ENCODE measurements at regions not wholly inside any gene's neighbourhood (a gene's known extent, or its start where the extent isn't known, plus 50 kb on each side); places are given as distances from the start of the nearest gene placed in this dataset.

- TF ChIP-seq POLR2A (IDR thresholded peaks at IDR 0.05) (no peak), EP300 (IDR thresholded peaks at IDR 0.05) (no peak)
- TF ChIP-seq, protein P1, sequence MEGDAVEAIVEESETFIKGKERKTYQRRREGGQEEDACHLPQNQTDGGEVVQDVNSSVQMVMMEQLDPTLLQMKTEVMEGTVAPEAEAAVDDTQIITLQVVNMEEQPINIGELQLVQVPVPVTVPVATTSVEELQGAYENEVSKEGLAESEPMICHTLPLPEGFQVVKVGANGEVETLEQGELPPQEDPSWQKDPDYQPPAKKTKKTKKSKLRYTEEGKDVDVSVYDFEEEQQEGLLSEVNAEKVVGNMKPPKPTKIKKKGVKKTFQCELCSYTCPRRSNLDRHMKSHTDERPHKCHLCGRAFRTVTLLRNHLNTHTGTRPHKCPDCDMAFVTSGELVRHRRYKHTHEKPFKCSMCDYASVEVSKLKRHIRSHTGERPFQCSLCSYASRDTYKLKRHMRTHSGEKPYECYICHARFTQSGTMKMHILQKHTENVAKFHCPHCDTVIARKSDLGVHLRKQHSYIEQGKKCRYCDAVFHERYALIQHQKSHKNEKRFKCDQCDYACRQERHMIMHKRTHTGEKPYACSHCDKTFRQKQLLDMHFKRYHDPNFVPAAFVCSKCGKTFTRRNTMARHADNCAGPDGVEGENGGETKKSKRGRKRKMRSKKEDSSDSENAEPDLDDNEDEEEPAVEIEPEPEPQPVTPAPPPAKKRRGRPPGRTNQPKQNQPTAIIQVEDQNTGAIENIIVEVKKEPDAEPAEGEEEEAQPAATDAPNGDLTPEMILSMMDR (IDR thresholded peaks at IDR 0.05) = no peak
Observed at GRCh38 chr4:120973207-120973606, 50.7 kb upstream of the PRDM5 start.
